ENCODE measurements at regions not wholly inside any gene's neighbourhood (a gene's known extent, or its start where the extent isn't known, plus 50 kb on each side); places are given as distances from the start of the nearest gene placed in this dataset.

DNA sequence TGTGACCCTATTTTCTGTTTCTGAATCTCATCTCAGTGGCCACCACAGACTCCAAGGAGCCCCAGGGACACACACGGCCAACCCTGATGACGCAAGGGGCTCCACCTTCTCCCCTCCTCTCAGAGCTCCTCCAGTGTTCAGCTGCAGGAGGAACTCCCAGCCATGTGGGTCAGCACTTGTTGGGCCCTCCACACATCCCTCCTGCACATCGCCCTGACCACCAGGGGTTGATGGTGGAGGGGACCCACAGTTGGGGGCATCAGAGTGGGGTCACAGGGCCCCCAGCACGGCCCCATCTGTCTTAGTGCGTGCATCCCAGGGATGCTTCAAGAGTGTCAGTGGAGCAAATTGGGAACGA, 499.6 kb downstream of the BRD1 start:
- no peak for DNase-seq (ENCODE audit: low read depth in 2 of 2)

DNA sequence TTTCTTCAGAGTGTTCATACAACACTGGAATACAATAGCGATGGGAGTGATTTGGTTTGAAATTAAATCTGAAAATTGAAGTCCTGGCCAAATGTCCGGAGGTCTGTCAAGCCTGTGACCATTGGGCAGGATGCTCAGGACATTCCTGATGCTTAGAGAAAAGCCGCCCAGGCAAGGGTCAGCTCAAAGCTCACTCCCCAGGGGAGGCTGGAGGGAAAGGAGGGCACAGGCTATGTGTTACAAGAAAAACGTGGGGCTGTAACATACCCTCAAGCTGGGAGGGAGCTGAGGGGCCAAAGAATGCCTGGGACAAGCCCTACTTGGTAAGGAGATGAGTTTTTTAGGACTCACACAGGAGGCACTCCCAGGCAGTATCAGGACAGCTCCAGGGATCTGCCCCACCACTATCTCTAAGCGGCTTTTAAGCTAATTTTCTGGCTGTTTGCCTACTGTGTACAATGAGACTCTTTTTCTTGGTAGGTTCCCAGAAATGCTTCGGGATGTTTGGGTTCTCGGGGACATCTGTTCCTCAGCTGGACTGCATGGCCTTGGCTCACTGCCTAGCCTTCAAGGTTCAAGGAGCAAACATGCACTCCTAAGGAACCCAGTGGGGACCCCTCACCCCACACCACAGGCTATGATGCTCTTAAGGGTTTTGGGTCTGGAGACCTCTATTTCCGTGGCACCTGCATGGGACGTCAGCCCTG, 500.1 kb downstream of the BRD1 start:
- no peak for DNase-seq (ENCODE audit: low read depth in 2 of 2)

DNA sequence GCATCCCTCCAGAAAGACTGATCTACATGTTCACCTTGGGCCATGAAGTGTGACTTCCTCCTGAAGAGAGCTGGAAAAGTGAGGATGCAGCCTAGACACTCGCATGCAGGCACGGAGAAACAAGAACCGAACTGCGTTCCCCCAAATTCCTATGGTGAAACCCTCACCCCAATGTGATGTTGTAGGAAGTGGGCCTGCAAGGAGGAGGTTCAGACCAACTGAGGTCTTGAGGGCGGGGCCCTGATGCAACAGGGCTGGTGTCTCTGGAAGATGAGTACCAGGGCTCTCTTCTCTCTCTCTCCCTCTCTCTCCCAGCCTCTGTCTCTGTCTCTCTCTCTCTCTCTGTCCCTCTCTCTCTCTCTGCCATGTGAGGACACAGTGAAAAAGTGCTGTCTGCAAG, 501.1 kb downstream of the BRD1 start:
- DNase-seq (ENCODE audit: low read depth in 2 of 2), result no peak

GRCh38 chr22:49325531-49326395, 501.9 kb downstream of the BRD1 start:
- no peak for DNase-seq (ENCODE audit: low read depth in 2 of 2)

DNA sequence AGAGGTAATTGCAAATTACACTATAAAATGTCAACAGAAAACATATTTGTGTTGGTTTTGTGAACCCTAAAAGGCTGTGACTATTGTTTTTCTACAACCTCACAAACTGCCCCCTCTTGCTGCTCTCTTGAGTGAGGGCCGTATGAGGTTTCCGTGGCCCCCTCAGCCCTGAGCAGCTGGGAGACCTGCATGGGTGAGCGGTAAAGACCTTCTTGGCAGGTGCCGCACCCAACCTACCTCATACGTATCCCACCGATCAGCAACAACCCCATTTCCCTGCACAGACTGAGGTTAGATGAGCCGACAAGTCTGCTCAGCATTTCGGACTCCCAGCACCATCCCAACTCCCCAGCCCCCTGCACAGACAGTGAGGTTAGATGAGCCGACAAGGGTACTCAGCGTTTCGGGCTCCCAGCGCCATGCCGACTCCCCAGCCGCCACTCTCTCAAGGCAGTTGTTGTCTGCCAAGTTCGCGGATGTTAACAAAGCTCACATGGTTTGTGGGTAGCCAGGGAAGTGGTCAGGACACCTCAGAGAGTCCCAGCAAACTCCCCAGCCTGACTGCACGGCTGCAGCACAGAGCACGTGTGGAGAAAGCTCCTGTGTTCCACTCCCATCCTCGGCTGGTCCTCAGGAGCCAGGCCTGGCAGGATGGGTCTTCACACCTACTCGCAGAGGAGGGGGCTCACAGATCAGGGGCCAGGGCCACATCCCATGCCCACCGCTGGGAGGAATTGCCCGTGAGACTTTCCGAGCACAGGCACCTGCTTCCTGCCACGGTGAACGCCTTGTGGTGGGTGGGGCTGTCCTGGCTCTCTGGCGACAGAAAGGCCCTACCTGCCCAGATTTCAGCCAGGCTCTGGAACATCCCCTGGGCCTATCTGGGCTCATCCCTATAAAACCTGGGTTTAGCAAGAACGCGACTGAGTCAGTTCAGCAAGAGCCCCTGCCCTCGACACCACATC, 502.9 kb downstream of the BRD1 start:
- no peak for DNase-seq (ENCODE audit: low read depth in 2 of 2)

DNA sequence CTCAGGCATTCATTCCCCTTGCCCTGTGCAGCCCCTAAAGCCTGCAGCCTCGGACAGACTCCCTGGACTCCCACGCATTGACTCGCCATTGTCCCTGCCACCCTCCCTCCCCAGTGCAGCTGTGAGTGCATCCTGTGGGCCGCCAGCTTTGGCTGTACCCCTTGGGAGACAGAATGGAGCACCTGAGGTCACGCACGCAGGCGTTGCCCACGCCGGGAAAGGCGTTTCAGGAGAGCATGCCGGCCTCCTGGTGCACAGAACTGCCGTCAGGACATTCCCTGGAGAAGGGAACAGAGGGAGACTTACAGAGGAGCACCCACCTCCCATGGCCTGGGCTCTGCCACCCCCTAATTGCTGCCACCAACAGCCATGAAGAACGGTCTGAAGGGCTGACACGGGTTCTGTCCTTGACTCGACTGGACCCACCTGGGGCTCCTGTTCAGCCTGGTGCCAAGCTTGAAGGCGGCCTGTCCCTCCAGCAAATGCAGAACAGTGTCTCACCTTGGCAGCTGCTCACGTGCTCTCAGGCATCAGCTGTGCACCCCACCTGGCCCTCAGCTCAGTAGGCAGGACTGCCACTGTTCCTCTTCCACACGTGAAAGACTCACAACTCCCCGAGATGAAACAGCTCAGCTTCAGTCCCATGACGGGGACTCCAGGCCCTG, 503.8 kb downstream of the BRD1 start:
- no peak for DNase-seq (ENCODE audit: low read depth in 2 of 2)

GRCh38 chr22:49322861-49323622, 504.6 kb downstream of the BRD1 start:
- DNase-seq (ENCODE audit: low read depth in 2 of 2), result no peak

DNA sequence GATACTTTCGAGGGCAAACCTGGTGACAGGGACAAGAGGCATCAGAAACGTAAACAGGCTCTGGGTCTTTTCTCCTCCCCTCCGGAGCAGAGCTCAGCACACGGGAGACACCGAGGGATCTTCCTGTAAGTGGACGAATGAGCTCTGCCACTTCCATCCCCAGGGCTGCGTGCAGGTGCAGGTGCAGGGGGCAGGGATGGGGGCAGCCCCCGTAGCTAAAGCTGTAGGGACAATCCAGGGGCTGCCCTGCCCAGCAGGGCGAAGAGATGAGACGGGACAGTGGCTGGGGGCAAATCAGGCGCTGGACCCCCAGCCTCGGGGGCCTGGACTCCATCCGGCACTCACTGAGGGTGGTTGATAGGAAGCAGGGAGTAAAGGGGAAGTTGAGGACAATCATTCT, 505.4 kb downstream of the BRD1 start:
- DNase-seq (ENCODE audit: low read depth in 2 of 2), result no peak

DNA sequence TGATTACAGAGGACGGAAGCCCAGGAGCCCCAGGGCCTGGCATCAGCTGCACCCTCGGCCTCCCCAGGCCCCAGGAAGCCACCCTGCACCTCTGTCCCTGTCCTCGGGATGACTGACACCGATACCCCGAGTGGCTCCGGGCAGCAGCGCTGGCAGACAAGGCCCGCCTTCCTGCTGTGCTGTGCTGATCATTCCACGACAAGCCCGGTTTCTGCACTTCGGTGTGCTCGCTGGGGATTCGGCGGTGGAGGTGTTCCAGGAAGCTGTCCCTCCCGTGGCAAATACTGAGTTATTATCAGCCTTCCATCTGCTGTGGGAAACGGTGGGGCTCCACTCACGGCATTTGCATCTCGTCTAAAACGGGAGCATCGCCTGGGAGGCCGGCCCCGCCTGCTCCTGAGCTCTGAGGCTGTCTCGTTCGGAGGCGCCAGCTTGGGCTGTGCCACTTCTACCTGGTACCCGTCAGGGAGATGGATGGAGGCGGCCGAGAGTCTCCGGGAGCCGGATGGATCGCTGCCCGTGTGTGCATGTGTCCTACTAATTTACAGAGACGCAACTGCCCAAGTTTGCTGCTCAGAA, 506.1 kb downstream of the BRD1 start:
- no peak for DNase-seq (ENCODE audit: low read depth in 2 of 2)

- DNase-seq (ENCODE audit: low read depth in 2 of 2), result no peak
These were observed 506.8 kb downstream of the BRD1 start for GRCh38 chr22:49320714-49321476.

GRCh38 chr22:49317369-49317768, 510.3 kb downstream of the BRD1 start:
- no peak for DNase-seq (ENCODE audit: low read depth in 2 of 2)

DNA sequence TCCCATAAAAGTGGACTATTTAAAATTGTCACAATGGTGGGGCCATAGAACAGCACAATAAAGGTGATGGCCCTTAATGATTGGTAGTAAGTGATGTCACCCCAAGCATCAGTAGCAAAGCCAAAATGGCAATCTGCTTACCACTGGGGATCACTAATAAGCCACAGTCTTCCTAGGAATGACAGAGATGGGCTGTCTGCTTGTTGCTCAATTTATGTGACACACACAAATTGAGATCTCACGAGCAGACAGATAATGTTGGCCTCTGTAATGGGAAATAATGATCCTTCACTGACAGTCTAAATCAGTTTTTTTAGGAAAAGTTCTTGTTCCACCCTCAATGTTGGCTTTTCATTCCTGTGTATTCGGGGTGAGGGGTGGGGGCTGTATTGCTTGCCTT, 515.1 kb downstream of the BRD1 start:
- no peak for DNase-seq (ENCODE audit: low read depth in 2 of 2)

DNA sequence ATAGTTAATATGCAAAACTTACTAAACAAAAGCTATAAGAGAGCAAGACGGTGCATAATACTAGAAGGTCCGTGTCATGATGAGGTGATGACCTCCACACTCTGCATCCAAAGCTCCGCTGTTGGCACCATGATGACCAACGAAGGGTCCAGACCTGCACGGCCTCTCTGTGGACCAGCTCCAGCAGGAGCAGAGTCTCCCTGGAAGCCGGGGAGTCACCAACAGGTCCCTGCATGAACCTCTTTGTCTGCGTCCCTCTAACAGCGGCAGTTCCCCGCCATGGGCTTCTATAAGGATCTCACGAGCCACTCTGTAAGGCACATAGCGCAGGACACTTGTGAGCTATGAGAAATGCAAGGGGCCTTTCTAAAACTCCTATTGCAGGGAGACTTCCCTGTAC, 517.3 kb downstream of the BRD1 start:
- no peak for DNase-seq (ENCODE audit: low read depth in 2 of 2)

- DNase-seq (ENCODE audit: low read depth in 2 of 2), result no peak
These were observed 519.4 kb downstream of the BRD1 start for GRCh38 chr22:49308300-49308699.

GRCh38 chr22:49307870-49308269, 519.8 kb downstream of the BRD1 start:
- no peak for DNase-seq (ENCODE audit: low read depth in 2 of 2)

GRCh38 chr22:49307481-49307830, 520.2 kb downstream of the BRD1 start:
- DNase-seq (ENCODE audit: low read depth in 2 of 2), result no peak

GRCh38 chr22:49306632-49307480, 520.8 kb downstream of the BRD1 start:
- no peak for DNase-seq (ENCODE audit: low read depth in 2 of 2)

DNA sequence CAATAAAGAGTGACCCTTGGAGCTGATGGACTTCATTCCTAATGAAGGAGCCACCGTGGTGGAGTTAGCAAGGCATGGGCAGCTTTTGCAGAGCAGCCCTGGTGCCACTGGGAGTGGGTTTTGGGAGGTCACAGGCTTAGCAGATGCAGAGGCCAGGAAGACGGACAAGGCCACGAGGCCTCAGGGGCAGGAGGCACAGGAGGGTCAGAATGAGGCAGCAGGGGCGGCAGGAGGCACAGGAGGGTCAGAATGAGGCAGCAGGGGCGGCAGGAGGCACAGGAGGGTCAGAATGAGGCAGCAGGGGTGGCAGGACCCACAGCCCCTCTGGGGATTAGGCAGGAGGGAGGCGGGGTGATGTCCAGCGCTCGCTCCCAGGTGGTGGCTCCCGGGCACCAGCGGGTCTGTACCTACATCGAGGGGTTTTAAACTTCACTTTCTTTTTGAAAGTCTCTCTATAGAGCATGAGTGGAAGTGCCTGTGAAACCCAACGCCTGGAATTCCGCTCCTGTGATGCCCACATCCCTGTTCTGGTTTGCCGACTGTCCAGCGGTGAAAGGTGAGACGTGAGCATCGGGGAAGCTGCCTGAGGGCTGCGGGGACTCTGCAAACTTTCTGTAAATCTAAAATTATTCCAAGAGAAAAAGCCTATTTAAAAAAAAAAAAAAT, 521.6 kb downstream of the BRD1 start:
- no peak for DNase-seq (ENCODE audit: low read depth in 2 of 2)
